ENCODE measurements at regions not wholly inside any gene's neighbourhood (a gene's known extent, or its start where the extent isn't known, plus 50 kb on each side); places are given as distances from the start of the nearest gene placed in this dataset.

DNA sequence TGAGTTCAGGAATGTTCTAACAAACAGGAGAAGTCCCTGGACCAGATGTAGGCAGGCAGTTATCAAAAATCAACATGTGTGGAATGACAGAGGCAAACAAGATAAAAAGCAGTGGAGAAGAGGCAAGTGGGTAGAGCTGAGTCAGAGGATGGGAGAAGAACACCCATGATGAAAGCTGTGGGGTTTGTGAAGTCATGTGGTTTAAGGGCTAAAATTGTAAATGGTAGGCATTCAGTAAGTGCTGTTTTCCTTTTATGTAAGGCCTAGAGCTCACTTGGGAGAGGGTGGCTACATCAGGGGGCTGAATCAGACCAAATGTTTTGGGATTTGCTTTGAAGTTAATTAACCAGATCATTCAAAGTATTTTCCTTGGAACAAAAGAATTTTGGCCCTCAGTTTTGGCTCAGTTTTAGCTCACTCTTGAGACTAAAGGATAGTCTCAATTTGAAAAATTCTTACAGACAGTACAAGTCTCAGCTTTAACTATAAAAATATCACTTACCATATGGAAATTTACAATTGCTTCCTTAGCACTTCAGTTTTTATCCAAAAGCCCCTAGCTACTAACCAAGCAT, 114.5 kb upstream of the PCDH7 start:
- no peak for DNase-seq

- no peak for DNase-seq
These were observed 109.8 kb upstream of the PCDH7 start for GRCh38 chr4:30610361-30610760.

GRCh38 chr4:30614771-30615170, 105.4 kb upstream of the PCDH7 start:
- no peak for DNase-seq

DNA sequence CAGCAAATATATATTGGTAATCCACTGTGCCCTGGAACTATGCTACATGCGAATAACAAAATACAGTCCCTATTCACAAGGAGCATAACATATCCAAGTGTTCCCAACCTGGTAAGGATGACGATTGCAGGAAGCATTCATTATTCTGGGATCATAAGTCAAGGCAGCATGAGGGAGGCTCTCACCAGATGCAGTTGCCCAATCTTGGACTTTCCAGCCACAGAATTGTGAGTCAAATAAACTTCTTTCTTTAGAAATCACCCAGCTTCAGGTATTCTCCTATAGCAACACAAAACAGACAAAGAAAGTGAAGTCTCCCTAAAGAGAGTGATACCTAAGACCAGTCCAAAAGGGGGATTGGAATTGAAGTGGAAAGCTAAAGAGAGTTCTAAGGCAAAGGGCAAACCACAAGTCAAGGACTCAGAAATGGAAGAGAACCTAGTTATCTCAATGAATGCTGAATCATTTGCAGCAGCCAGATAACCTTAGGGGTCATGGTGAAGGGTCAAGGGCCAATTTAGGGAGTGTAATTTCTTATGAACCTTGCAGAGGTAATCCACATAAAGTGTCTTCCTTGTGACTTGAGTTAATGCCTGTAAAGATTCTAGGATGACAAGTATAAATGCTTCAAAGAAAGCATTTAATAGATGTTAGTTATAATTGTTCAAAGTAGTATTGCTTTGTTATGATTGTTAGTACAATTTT, 103.1 kb upstream of the PCDH7 start:
- DNase-seq = no peak

DNA sequence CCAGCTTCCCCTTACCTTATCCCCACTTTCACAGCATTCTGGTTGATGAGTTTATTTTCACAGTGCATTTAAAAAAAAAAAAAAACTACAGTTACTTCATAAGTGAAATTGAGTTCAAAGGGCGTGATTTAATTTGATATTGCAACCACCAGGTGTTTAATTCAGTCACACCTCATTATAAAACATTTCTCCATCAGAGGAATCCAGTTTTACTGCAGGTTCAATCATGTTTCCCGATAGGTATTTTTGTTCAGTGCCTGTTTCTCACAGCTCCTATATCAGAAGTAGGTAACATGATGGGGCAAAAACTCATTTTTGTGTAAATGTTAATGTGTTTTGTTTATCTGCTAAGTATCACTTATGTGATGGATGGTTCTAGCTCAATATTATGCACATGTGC, 102.3 kb upstream of the PCDH7 start:
- DNase-seq = no peak

GRCh38 chr4:30619679-30620078, 100.5 kb upstream of the PCDH7 start:
- no peak for DNase-seq

DNA sequence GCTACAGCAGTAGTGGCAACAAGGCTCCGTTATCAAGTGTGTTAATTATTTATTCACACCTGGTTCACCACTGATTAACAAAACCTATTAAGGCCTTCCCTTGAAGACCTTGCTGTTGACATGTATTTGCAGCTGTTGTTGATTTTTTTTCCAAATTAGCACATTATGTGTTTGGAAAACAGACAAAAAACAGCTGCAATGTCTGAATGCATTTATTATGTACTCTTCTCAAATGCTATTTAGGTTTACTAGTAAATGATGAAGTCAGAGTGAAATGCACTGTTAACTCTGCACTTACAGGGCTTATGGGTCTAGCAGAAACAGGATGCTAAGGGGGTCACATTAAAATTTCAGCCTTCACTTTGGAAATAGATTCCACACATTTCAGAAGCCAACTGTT, 99.5 kb upstream of the PCDH7 start:
- no peak for DNase-seq

DNA sequence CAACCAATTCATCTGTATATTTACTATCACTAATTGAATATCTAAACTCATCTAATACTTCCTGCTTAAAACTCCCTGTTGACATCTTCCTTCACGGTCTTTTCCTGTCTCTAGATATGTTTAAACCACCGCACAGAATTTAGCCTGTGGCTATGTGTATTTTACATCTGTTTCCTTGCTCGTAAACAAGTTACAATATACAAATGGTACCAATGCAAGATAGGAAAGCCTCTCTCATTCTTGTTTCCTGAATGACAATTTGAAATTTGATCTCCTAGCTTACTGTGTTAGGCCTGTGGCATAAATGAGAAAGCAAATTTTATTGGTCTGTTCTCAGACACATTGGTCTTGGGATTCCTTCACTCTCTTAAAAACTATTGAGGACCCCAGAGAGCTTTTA, 89.7 kb upstream of the PCDH7 start:
- no peak for DNase-seq

DNA sequence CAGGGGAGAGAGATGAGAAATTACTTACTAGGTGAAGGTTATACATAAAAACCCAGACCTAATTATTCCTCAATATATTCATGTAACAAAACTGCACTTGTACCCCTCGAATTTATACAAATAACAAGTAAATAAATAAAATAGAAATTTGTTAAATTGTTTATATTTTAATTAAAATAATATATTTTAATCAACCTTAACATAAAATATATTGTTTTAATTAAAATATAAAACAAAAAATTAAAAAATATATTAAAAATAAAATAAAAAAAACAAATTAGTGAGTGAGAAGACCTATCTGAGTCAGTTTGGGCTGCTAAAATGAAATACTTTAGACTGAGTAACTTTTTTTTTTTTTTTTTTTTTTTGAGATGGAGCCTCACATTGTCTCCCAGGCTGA, 87.4 kb upstream of the PCDH7 start:
- DNase-seq = no peak

DNA sequence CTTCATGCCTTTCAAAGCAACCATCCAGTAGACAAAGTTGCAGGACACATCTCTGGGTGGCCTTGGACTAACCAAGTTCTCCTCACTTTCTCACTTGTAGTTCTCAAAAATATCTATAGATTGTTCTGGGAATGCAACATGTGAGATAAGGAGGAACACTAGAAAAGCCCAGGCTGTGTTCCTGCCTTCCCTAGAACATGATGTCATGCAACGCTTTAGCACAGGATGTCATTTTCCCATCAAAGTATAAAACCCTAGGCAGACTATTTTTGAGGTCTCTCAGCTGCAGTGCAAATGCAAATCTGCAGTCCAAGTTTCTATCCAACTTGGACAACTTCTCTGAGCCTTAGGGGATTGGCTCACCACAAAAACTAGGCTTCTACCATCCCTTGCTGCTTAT, 78.8 kb upstream of the PCDH7 start:
- DNase-seq = no peak

- DNase-seq = no peak
These were observed 77.6 kb upstream of the PCDH7 start for GRCh38 chr4:30642567-30642966.

DNA sequence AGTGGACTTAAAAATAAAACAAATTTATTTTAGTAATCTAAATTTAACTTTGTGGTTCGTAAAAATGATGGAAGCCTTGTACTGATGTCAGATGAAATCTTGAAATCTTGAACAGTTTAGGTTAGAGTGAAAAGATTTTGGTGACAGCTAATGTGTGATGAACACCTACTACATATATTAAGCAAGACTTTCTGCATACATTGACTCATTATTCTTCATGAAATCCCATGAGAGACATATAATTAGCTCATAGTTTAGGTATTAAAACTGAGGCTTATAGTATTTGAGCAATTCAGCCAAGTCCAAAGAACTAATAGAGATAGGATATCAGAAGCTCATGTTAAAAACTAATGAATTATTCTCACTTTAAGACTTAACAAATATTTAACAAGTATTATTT, 66.9 kb upstream of the PCDH7 start:
- no peak for DNase-seq

DNA sequence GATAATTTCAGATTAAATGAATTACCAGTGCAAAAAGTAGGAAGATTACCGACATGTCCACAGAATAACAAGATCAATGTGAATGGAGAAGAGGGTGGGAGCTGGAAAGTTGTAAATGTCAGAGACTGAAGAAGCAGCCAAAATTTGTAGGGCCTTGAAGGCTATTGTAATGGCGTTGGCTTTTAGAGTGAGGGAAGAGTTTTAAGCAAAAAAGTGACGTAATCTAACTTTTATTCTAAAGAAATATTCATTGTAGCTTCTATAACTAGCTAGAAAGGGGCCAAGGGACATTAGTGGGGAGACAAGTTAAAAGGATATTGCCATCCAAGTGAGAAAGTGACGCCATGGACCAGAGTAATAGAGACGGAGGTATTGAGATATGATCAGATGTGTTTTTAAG, 63.3 kb upstream of the PCDH7 start:
- DNase-seq = no peak

- DNase-seq = no peak
These were observed 52.2 kb upstream of the PCDH7 start for GRCh38 chr4:30667919-30668318.

GRCh38 chr4:30670206-30670605, 50.0 kb upstream of the PCDH7 start:
- DNase-seq = no peak

All from C1 segment of cervical spinal cord (tissue), 14 donors.